Neural progenitor cell (in vitro differentiated cells): ENCODE measurements at regions not wholly inside any gene's neighbourhood (a gene's known extent, or its start where the extent isn't known, plus 50 kb on each side); places are given as distances from the start of the nearest gene placed in this dataset.

ENCODE experiments used
- DNase-seq: peaks from one replicate; pipeline ENCODE4 v3.0.0-alpha.2; 2016; ENCODE audit warnings: low spot score
- H2AFZ ChIP-seq: fragments of 200-600 bp; sonication (generic); replicated peaks from 2 replicates; pipeline ENCODE4 v1.6.1; 2016; ENCODE audit warnings: antibody characterized with exemption
- H3F3A ChIP-seq: fragments of 200-600 bp; sonication (generic); 2 replicates; pipeline ENCODE4 v1.6.1; 2016; ENCODE audit warnings: antibody characterized with exemption, low read depth
- H3K27ac ChIP-seq: fragments of 200-600 bp; sonication (generic); 2 replicates; pipeline ENCODE4 v1.5.1; 2016; ENCODE audit warnings: mild to moderate bottlenecking
- H3K27me3 ChIP-seq: fragments of 200-600 bp; sonication (generic); 2 replicates; pipeline ENCODE4 v1.6.1; 2016; ENCODE audit warnings: mild to moderate bottlenecking, moderate library complexity
- H3K36me3 ChIP-seq: fragments of 200-600 bp; sonication (generic); 2 replicates; pipeline ENCODE4 v1.5.1; 2016
- H3K4me1 ChIP-seq: fragments of 200-600 bp; sonication (generic); 2 replicates; pipeline ENCODE4 v1.6.1; 2016; ENCODE audit warnings: mixed run types
- H3K4me2 ChIP-seq: fragments of 200-600 bp; sonication (generic); 2 replicates; pipeline ENCODE4 v1.6.1; 2016
- H3K4me3 ChIP-seq: fragments of 200-600 bp; sonication (generic); 2 replicates; pipeline ENCODE4 v1.5.1; 2016
- H3K79me2 ChIP-seq: fragments of 200-600 bp; sonication (generic); 2 replicates; pipeline ENCODE4 v1.6.1; 2016; ENCODE audit warnings: low read depth
- H3K9ac ChIP-seq: fragments of 200-600 bp; sonication (generic); 2 replicates; pipeline ENCODE4 v1.6.1; 2016
- H3K9me3 ChIP-seq: fragments of 200-600 bp; sonication (generic); 2 replicates; pipeline ENCODE4 v1.5.1; 2016; ENCODE audit warnings: low read depth
- H4K20me1 ChIP-seq: fragments of 200-600 bp; sonication (generic); 2 replicates; pipeline ENCODE4 v1.6.1; 2016; ENCODE audit warnings: low read depth
- H3K27ac Mint-ChIP-seq: 3 replicates; pipeline ENCODE4 v1.8.0; 2021; ENCODE audit warnings: mixed read lengths
- H3K27me3 Mint-ChIP-seq: 2 replicates; pipeline ENCODE4 v1.8.0; 2022; ENCODE audit warnings: low read depth, mild to moderate bottlenecking, inconsistent platforms, moderate library complexity, mixed read lengths; ENCODE audit not compliant: insufficient read depth
- H3K36me3 Mint-ChIP-seq: 3 replicates; pipeline ENCODE4 v1.8.0; 2021; ENCODE audit warnings: mixed read lengths
- H3K4me1 Mint-ChIP-seq: 3 replicates; pipeline ENCODE4 v1.8.0; 2021; ENCODE audit warnings: mixed read lengths
- H3K4me3 Mint-ChIP-seq: 3 replicates; pipeline ENCODE4 v1.8.0; 2021; ENCODE audit warnings: mild to moderate bottlenecking, moderate library complexity, mixed read lengths
- H3K9me3 Mint-ChIP-seq: 3 replicates; pipeline ENCODE4 v1.8.0; 2020; ENCODE audit warnings: mixed read lengths
- EZH2 ChIP-seq: fragments of 200-600 bp; sonication (generic); IDR thresholded peaks from 2 replicates; pipeline ENCODE4 v1.6.1; 2017; ENCODE audit warnings: antibody characterized with exemption, mild to moderate bottlenecking, moderate library complexity
- EZH2phosphoT487 ChIP-seq: fragments of 200-600 bp; sonication (generic); IDR thresholded peaks from 2 replicates; pipeline ENCODE4 v1.6.1; 2017; ENCODE audit warnings: antibody characterized with exemption
- TF ChIP-seq, protein P1 (sequence below): fragments of 200-600 bp; sonication (generic); IDR thresholded peaks from 2 replicates; pipeline ENCODE4 v1.5.1; 2017; ENCODE audit warnings: antibody characterized with exemption, mild to moderate bottlenecking

DNA sequence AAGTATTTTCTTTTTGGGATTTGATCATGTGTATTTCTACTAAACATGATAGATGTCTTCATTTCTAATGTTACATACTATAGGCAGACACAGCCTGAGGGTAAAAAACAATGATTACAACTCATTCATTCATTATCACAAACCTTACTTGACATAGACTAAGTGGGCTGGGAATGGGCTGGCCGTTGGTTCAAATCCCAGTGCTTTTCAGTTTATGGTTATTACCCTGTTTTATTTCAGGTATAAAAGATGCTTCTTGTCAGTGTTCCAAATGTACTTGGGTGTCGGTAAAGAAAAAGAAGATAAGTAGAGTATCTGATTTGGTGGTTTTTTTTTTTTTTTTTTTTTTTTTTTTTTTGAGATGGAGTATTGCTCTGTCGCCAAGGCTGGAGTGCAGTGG is 149.7 kb upstream of the ZFHX3 start:
- Mint-ChIP-seq H3K27me3 (peaks cover 5% of the 10 kb centered on the region), H3K9me3 (peaks cover 1% of the 10 kb centered on the region), H3K4me1 (peaks cover 3% of the 10 kb centered on the region), H3K36me3 (no peaks in the 10 kb centered on the region), H3K4me3 (no peak overlapping the region), H3K27ac (no peak overlapping the region)
- H3K4me2 ChIP-seq: no peak overlapping the region
- no peak for DNase-seq
- H3K4me1 ChIP-seq: peaks cover 3% of the 10 kb centered on the region
- H3F3A ChIP-seq: peaks cover 4% of the 10 kb centered on the region
- H4K20me1 ChIP-seq: no peaks in the 10 kb centered on the region
- no peak overlapping the region for H2AFZ ChIP-seq
- H3K9me3 ChIP-seq: no peaks in the 10 kb centered on the region
- no peak overlapping the region for H3K4me3 ChIP-seq
- TF ChIP-seq, protein P1, sequence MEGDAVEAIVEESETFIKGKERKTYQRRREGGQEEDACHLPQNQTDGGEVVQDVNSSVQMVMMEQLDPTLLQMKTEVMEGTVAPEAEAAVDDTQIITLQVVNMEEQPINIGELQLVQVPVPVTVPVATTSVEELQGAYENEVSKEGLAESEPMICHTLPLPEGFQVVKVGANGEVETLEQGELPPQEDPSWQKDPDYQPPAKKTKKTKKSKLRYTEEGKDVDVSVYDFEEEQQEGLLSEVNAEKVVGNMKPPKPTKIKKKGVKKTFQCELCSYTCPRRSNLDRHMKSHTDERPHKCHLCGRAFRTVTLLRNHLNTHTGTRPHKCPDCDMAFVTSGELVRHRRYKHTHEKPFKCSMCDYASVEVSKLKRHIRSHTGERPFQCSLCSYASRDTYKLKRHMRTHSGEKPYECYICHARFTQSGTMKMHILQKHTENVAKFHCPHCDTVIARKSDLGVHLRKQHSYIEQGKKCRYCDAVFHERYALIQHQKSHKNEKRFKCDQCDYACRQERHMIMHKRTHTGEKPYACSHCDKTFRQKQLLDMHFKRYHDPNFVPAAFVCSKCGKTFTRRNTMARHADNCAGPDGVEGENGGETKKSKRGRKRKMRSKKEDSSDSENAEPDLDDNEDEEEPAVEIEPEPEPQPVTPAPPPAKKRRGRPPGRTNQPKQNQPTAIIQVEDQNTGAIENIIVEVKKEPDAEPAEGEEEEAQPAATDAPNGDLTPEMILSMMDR: no peak
- TF ChIP-seq EZH2phosphoT487 (no peak), EZH2 (no peak)
- H3K27me3 ChIP-seq: peaks cover 8% of the 10 kb centered on the region
- H3K27ac ChIP-seq: no peak overlapping the region
- no peaks in the 10 kb centered on the region for H3K79me2 ChIP-seq
- no peaks in the 10 kb centered on the region for H3K36me3 ChIP-seq
- H3K9ac ChIP-seq: no peak overlapping the region

DNA sequence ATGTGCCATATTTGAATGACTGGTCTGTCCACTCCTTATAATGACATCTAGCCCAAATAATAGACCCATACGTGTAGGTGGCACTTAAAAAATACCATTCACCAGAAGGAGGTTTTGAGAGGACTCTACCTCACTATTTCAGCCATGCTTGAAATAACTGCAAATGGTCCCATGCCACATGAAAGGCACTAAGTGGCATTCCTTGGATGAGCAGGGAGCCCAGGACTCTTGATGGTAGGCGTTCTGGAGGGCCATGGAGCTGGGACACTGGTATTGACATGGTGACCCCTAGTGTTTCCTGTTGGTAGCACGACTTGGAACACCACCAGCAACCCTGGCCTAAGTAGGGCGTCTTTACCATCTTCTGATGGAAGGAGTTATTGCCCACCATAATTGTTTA is 148.7 kb upstream of the ZFHX3 start:
- H3K4me3 ChIP-seq: no peak overlapping the region
- peak; percentile 85 for DNase-seq
- H3K4me1 ChIP-seq: peaks cover 12% of the 10 kb centered on the region
- TF ChIP-seq EZH2phosphoT487: no peak
- TF ChIP-seq, protein P1: peak; percentile 75
- H3F3A ChIP-seq: peaks cover 10% of the 10 kb centered on the region
- Mint-ChIP-seq H3K27me3 (peaks cover 7% of the 10 kb centered on the region), H3K9me3 (peaks cover 1% of the 10 kb centered on the region), H3K4me1 (peaks cover 12% of the 10 kb centered on the region), H3K4me3 (no peak overlapping the region), H3K27ac (no peak overlapping the region), H3K36me3 (no peaks in the 10 kb centered on the region)
- peaks cover 8% of the 10 kb centered on the region for H3K27me3 ChIP-seq
- no peak overlapping the region for H3K9ac ChIP-seq
- H3K4me2 ChIP-seq: no peak overlapping the region
- H3K36me3 ChIP-seq: no peaks in the 10 kb centered on the region
- no peak overlapping the region for H2AFZ ChIP-seq
- H3K27ac ChIP-seq: no peak overlapping the region
- H3K79me2 ChIP-seq: no peaks in the 10 kb centered on the region
- peaks cover 5% of the 10 kb centered on the region for H4K20me1 ChIP-seq
- H3K9me3 ChIP-seq: no peaks in the 10 kb centered on the region

- H3K9me3 Mint-ChIP-seq: no peaks in the 10 kb centered on the region
These were observed 145.5 kb upstream of the ZFHX3 start for GRCh38 chr16:73193464-73193863.

More at GRCh38 chr16:73193464-73193863, 145.5 kb upstream of the ZFHX3 start:
- H3K36me3 Mint-ChIP-seq: no peaks in the 10 kb centered on the region
- H3K4me1 Mint-ChIP-seq: peaks cover 26% of the 10 kb centered on the region
- H3K27me3 ChIP-seq: peaks cover 8% of the 10 kb centered on the region
- no peak overlapping the region for H3K9ac ChIP-seq
- H3K79me2 ChIP-seq: no peaks in the 10 kb centered on the region
- no peak overlapping the region for H3K27ac ChIP-seq
- H3F3A ChIP-seq: peaks cover 10% of the 10 kb centered on the region
- peaks cover 7% of the 10 kb centered on the region for H3K27me3 Mint-ChIP-seq
- peaks cover 16% of the 10 kb centered on the region for H3K4me1 ChIP-seq
- DNase-seq: no peak
- no peak overlapping the region for H3K4me3 ChIP-seq
- no peak overlapping the region for H3K4me2 ChIP-seq
- H3K9me3 ChIP-seq: no peaks in the 10 kb centered on the region
- no peaks in the 10 kb centered on the region for H3K36me3 ChIP-seq
- H4K20me1 ChIP-seq: peaks cover 5% of the 10 kb centered on the region
- TF ChIP-seq EZH2phosphoT487: no peak
- TF ChIP-seq, protein P1: no peak
- no peak overlapping the region for H3K27ac Mint-ChIP-seq
- H3K4me3 Mint-ChIP-seq: no peak overlapping the region
- no peak overlapping the region for H2AFZ ChIP-seq
